ENCODE measurements at regions not wholly inside any gene's neighbourhood (a gene's known extent, or its start where the extent isn't known, plus 50 kb on each side); places are given as distances from the start of the nearest gene placed in this dataset.

- H3K4me3 ChIP-seq, result no peak overlapping the region
- H3K27me3 ChIP-seq, result no peaks in the 10 kb centered on the region
- no peaks in the 10 kb centered on the region for H4K20me1 ChIP-seq
- no peak overlapping the region for H3K9ac ChIP-seq
- H3K27ac ChIP-seq, result no peak overlapping the region
- peaks cover 3% of the 10 kb centered on the region; the same call in 1 of the 2 replicates for H3K9me3 ChIP-seq
- H3K4me2 ChIP-seq, result no peak overlapping the region
- no peak for TF ChIP-seq Cebpa-rat (IDR thresholded peaks at IDR 0.05)
- H3K36me3 ChIP-seq, result no peaks in the 10 kb centered on the region
- peaks cover 7% of the 10 kb centered on the region; the same call in 1 of the 2 replicates for H3K4me1 ChIP-seq
These were observed 62.5 kb upstream of the NFKB1 start for GRCh38 chr4:102438396-102439235.

- Histone ChIP-seq H4K20me1 (no peaks in the 10 kb centered on the region), H3K4me3 (no peak overlapping the region), H3K27me3 (no peaks in the 10 kb centered on the region), H3K9ac (no peak overlapping the region), H3K9me3 (peaks cover 3% of the 10 kb centered on the region; the same call in 1 of the 2 replicates), H3K36me3 (no peaks in the 10 kb centered on the region), H3K4me1 (peaks cover 7% of the 10 kb centered on the region; the same call in 1 of the 2 replicates), H3K4me2 (no peak overlapping the region), H3K27ac (no peak overlapping the region)
- no peak for TF ChIP-seq Cebpa-rat (IDR thresholded peaks at IDR 0.05)
These were observed 61.9 kb upstream of the NFKB1 start for GRCh38 chr4:102439236-102439614.

- Histone ChIP-seq H3K9me3 (peaks cover 1% of the 10 kb centered on the region; the same call in 1 of the 2 replicates), H3K9ac (no peak overlapping the region), H3K27ac (no peak overlapping the region), H3K4me3 (no peak overlapping the region), H3K4me1 (peaks cover 7% of the 10 kb centered on the region; the same call in 1 of the 2 replicates), H4K20me1 (no peaks in the 10 kb centered on the region), H3K36me3 (no peaks in the 10 kb centered on the region), H3K27me3 (no peaks in the 10 kb centered on the region), H3K4me2 (no peak overlapping the region)
- no peak for TF ChIP-seq Cebpa-rat (IDR thresholded peaks at IDR 0.05)
These were observed 61.3 kb upstream of the NFKB1 start for GRCh38 chr4:102439812-102440211.

- Histone ChIP-seq H3K27me3 (no peaks in the 10 kb centered on the region), H3K27ac (no peak overlapping the region), H3K36me3 (no peaks in the 10 kb centered on the region), H3K4me3 (no peak overlapping the region), H3K4me2 (no peak overlapping the region), H3K9me3 (no peaks in the 10 kb centered on the region), H3K9ac (no peak overlapping the region), H3K4me1 (peaks cover 7% of the 10 kb centered on the region; the same call in 1 of the 2 replicates), H4K20me1 (no peaks in the 10 kb centered on the region)
- no peak for TF ChIP-seq Cebpa-rat (IDR thresholded peaks at IDR 0.05)
These were observed 60.7 kb upstream of the NFKB1 start for GRCh38 chr4:102440498-102440897.

- H4K20me1 ChIP-seq, result no peaks in the 10 kb centered on the region
- no peak overlapping the region for H3K4me2 ChIP-seq
- no peaks in the 10 kb centered on the region for H3K27me3 ChIP-seq
- H3K36me3 ChIP-seq, result no peaks in the 10 kb centered on the region
- no peak overlapping the region for H3K4me3 ChIP-seq
- no peak overlapping the region for H3K9ac ChIP-seq
- peaks cover 12% of the 10 kb centered on the region for H3K4me1 ChIP-seq
- H3K9me3 ChIP-seq, result no peaks in the 10 kb centered on the region
- no peak overlapping the region for H3K27ac ChIP-seq
- no peak for TF ChIP-seq Cebpa-rat (IDR thresholded peaks at IDR 0.05)
These were observed 58.9 kb upstream of the NFKB1 start for GRCh38 chr4:102441978-102442911.

GRCh38 chr4:102444752-102445151 lies 56.4 kb upstream of the NFKB1 start:
- peaks cover 14% of the 10 kb centered on the region for H3K4me1 ChIP-seq
- no peak for TF ChIP-seq Cebpa-rat (IDR thresholded peaks at IDR 0.05)
- H3K9ac ChIP-seq, result no peak overlapping the region
- no peaks in the 10 kb centered on the region for H3K9me3 ChIP-seq
- no peaks in the 10 kb centered on the region for H4K20me1 ChIP-seq
- no peak overlapping the region for H3K27ac ChIP-seq
- H3K27me3 ChIP-seq, result no peaks in the 10 kb centered on the region
- no peak overlapping the region for H3K4me2 ChIP-seq
- no peak overlapping the region for H3K4me3 ChIP-seq
- no peaks in the 10 kb centered on the region for H3K36me3 ChIP-seq

- Histone ChIP-seq H3K4me1 (peaks cover 14% of the 10 kb centered on the region), H3K4me2 (no peak overlapping the region), H3K27me3 (no peaks in the 10 kb centered on the region), H3K9me3 (no peaks in the 10 kb centered on the region), H4K20me1 (no peaks in the 10 kb centered on the region), H3K4me3 (no peak overlapping the region), H3K36me3 (no peaks in the 10 kb centered on the region), H3K9ac (no peak overlapping the region), H3K27ac (no peak overlapping the region)
- TF ChIP-seq Cebpa-rat (IDR thresholded peaks at IDR 0.05), result no peak
These were observed 55.9 kb upstream of the NFKB1 start for GRCh38 chr4:102445213-102445612.

GRCh38 chr4:102447413-102447812 lies 53.7 kb upstream of the NFKB1 start:
- TF ChIP-seq Cebpa-rat (IDR thresholded peaks at IDR 0.05), result no peak
- no peaks in the 10 kb centered on the region for H3K9me3 ChIP-seq
- H3K4me2 ChIP-seq, result peak overlapping the region; percentile 40
- H3K4me1 ChIP-seq, result peaks cover 14% of the 10 kb centered on the region
- H3K9ac ChIP-seq, result no peak overlapping the region
- no peaks in the 10 kb centered on the region for H3K27me3 ChIP-seq
- H3K4me3 ChIP-seq, result no peak overlapping the region
- peak overlapping the region; percentile 5 for H3K27ac ChIP-seq
- H4K20me1 ChIP-seq, result no peaks in the 10 kb centered on the region
- no peaks in the 10 kb centered on the region for H3K36me3 ChIP-seq

- Histone ChIP-seq H3K4me2 (no peak overlapping the region), H3K4me3 (no peak overlapping the region), H3K27ac (no peak overlapping the region), H3K36me3 (no peaks in the 10 kb centered on the region), H3K4me1 (peaks cover 31% of the 10 kb centered on the region), H3K9ac (no peak overlapping the region), H3K9me3 (no peaks in the 10 kb centered on the region), H4K20me1 (no peaks in the 10 kb centered on the region), H3K27me3 (no peaks in the 10 kb centered on the region)
- no peak for TF ChIP-seq Cebpa-rat (IDR thresholded peaks at IDR 0.05)
These were observed 51.3 kb upstream of the NFKB1 start for GRCh38 chr4:102449751-102450352.

Measured in BLaER1 (cell line).